Neural cell (in vitro differentiated cells): ENCODE measurements at regions not wholly inside any gene's neighbourhood (a gene's known extent, or its start where the extent isn't known, plus 50 kb on each side); places are given as distances from the start of the nearest gene placed in this dataset.

Experiments used
- H2AFZ ChIP-seq: fragments of 200-600, 300-800 bp; sonication (generic), shearing (Covaris generic); 2 replicates; pipeline ENCODE4 v1.6.0; 2014; ENCODE audit warnings: low read depth, mild to moderate bottlenecking, antibody characterized with exemption, low read length, moderate library complexity
- H3F3A ChIP-seq: fragments of 200-600 bp; shearing (Covaris generic); 2 replicates; pipeline ENCODE4 v1.6.1; 2016; ENCODE audit warnings: mild to moderate bottlenecking, moderate library complexity, mixed read lengths, antibody characterized with exemption, low read length; ENCODE audit not compliant: insufficient read depth, poor library complexity, severe bottlenecking
- H3K27ac ChIP-seq: fragments of 200-600, 300-800 bp; sonication (generic), shearing (Covaris generic); 2 replicates; pipeline ENCODE4 v1.5.1; 2014; ENCODE audit warnings: mild to moderate bottlenecking, low read length, moderate library complexity
- H3K27me3 ChIP-seq: fragments of 300-800, 200-600 bp; sonication (generic), shearing (Covaris generic); 2 replicates; pipeline ENCODE4 v1.6.0; 2014; ENCODE audit warnings: mild to moderate bottlenecking, low read depth, low read length, moderate library complexity; ENCODE audit not compliant: insufficient read depth
- H3K36me3 ChIP-seq: fragments of 300-800, 200-600 bp; sonication (generic), shearing (Covaris generic); 2 replicates; pipeline ENCODE4 v1.5.1; 2014; ENCODE audit warnings: mild to moderate bottlenecking, antibody characterized with exemption, low read length, moderate library complexity; ENCODE audit not compliant: insufficient read depth
- H3K4me2 ChIP-seq: fragments of 300-800, 200-600 bp; sonication (generic), shearing (Covaris generic); 2 replicates; pipeline ENCODE4 v1.6.0; 2014; ENCODE audit warnings: mild to moderate bottlenecking, low read length
- H3K4me3 ChIP-seq: fragments of 300-800, 200-600 bp; sonication (generic), shearing (Covaris generic); 2 replicates; pipeline ENCODE4 v1.5.1; 2014; ENCODE audit warnings: mild to moderate bottlenecking, low read length, moderate library complexity
- H3K79me2 ChIP-seq: fragments of 200-600 bp; shearing (Covaris generic); replicated peaks from 2 replicates; pipeline ENCODE4 v1.6.0; 2014; ENCODE audit warnings: mild to moderate bottlenecking, low read length, moderate library complexity; ENCODE audit not compliant: insufficient read depth
- H3K9ac ChIP-seq: fragments of 300-800, 200-600 bp; sonication (generic), shearing (Covaris generic); 2 replicates; pipeline ENCODE4 v1.6.1; 2016; ENCODE audit warnings: mild to moderate bottlenecking, low read length, mixed read lengths
- H3K9me2 ChIP-seq: fragments of 200-600 bp; shearing (Covaris generic); 2 replicates; pipeline ENCODE4 v1.6.1; 2016; ENCODE audit warnings: mild to moderate bottlenecking, low read length, mixed read lengths; ENCODE audit not compliant: insufficient read depth
- H3K9me3 ChIP-seq: fragments of 200-600, 300-800 bp; sonication (generic), shearing (Covaris generic); 2 replicates; pipeline ENCODE4 v1.6.1; 2016; ENCODE audit warnings: mild to moderate bottlenecking, mixed run types, low read length, moderate library complexity, mixed read lengths
- H4K20me1 ChIP-seq: fragments of 200-600 bp; shearing (Covaris generic); 2 replicates; pipeline ENCODE4 v1.6.1; 2016; ENCODE audit warnings: mild to moderate bottlenecking, mixed run types; ENCODE audit not compliant: insufficient read depth
- EP300 ChIP-seq: fragments of 450-650 bp; conservative IDR thresholded peaks from 2 replicates; pipeline ENCODE4 v1.6.1; 2014; ENCODE audit warnings: antibody characterized with exemption, mild to moderate bottlenecking, moderate library complexity; ENCODE audit not compliant: poor library complexity, severe bottlenecking
- EZH2 ChIP-seq: fragments of 200-600, 300-800 bp; shearing (Covaris generic), sonication (generic); IDR thresholded peaks from 2 replicates; pipeline ENCODE4 v1.6.1; 2014; ENCODE audit warnings: antibody characterized with exemption, low read length, borderline replicate concordance, mild to moderate bottlenecking; ENCODE audit not compliant: insufficient read depth, poor library complexity, severe bottlenecking
- MXI1 ChIP-seq: fragments of 450-650 bp; conservative IDR thresholded peaks from 2 replicates; pipeline ENCODE4 v1.6.1; 2014; ENCODE audit warnings: antibody characterized with exemption, mild to moderate bottlenecking; ENCODE audit not compliant: poor library complexity, severe bottlenecking
- POLR2AphosphoS5 ChIP-seq: IDR thresholded peaks from 2 replicates; pipeline ENCODE4 v1.6.1; 2012
- RAD21 ChIP-seq: fragments of 450-650 bp; conservative IDR thresholded peaks from 2 replicates; pipeline ENCODE4 v1.6.1; 2014; ENCODE audit warnings: antibody characterized with exemption, mild to moderate bottlenecking, moderate library complexity
- SMC3 ChIP-seq: fragments of 450-650 bp; conservative IDR thresholded peaks from 2 replicates; pipeline ENCODE4 v1.6.1; 2014; ENCODE audit warnings: antibody characterized with exemption, mild to moderate bottlenecking, moderate library complexity; ENCODE audit not compliant: poor library complexity
- TAF1 ChIP-seq: IDR thresholded peaks from 2 replicates; pipeline ENCODE4 v1.6.1; 2012; ENCODE audit warnings: low read depth
- TF ChIP-seq, protein P1 (sequence below): fragments of 450-650 bp; IDR thresholded peaks from 2 replicates; pipeline ENCODE4 v1.5.1; 2014; ENCODE audit warnings: antibody characterized with exemption, mild to moderate bottlenecking, moderate library complexity; ENCODE audit not compliant: poor library complexity, severe bottlenecking
- TF ChIP-seq, protein P2 (sequence below): IDR thresholded peaks from 2 replicates; pipeline ENCODE4 v1.6.1; 2012; ENCODE audit warnings: borderline replicate concordance

DNA sequence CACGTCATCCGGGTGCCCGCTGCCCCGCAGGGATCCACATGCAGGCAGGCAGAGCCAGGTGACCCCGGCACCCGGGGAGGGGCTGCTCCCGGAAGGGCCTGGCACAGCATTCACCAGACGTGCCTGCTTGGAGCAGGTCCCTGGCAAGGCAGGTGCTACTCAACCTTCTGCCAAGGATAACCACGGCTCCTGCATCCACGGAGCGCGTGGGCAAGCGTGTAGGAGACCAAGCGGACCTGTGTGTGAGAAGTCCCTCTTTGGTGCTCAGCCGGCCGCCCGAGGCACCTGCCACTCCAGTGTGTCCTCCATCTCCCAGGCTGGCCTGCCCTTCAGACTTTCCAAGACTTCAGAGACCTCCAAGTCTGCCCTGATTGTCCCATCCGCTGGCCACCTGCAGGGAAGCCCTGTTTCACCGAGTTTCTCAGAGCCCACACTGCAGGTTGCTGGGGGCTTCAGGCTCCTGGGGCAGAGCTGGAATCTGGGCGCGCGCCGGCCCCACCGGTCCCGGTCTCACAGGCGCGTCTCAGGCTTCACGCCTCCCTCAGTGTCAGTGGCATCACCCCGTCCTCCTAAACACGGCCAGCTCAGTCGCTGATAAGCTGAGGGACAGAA is 124.3 kb downstream of the DLL1 start:
- no peaks in the 10 kb centered on the region for H3K9me3 ChIP-seq
- no peaks in the 10 kb centered on the region for H3K79me2 ChIP-seq
- no peak overlapping the region for H3K9ac ChIP-seq
- H4K20me1 ChIP-seq: no peaks in the 10 kb centered on the region
- no peak overlapping the region for H3K27ac ChIP-seq
- no peaks in the 10 kb centered on the region for H3K27me3 ChIP-seq
- no peaks in the 10 kb centered on the region for H3K9me2 ChIP-seq
- no peak overlapping the region for H3K4me2 ChIP-seq
- no peaks in the 10 kb centered on the region for H3F3A ChIP-seq
- H3K4me3 ChIP-seq: no peak overlapping the region
- TF ChIP-seq EP300 (no peak), SMC3 (no peak), TAF1 (no peak)
- H2AFZ ChIP-seq: no peak overlapping the region
- no peaks in the 10 kb centered on the region for H3K36me3 ChIP-seq

DNA sequence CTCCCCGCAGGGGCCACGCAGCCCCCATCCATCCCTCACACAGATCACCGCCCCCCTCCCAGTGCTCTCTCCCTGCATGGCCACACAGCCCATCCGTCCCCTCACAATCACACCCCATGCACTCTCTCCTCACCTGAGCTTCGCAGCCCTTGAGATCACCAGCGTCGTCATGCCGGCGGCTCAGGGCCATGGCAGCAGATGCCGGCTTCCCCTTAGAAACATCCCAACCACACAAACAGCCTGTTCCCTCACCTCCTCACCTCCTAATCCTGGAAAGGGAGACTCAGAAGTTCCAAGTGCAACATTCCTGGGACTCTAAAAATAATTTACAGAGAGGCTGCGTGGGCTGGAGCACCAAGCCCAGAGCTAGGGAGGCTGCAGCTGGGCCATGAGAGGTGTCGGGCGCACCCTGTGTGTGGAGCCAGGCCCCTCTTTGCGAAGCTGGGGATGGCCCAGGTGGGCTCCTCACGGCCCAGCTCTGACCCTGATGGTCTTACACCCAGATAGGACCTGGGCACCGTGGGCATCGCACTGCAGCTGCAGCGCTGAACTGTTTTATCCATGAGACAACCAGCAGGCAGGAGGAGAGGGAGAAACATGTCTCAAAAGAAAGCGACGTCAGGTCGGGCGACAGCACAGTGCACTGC is 125.3 kb downstream of the DLL1 start:
- TF ChIP-seq, protein P1, sequence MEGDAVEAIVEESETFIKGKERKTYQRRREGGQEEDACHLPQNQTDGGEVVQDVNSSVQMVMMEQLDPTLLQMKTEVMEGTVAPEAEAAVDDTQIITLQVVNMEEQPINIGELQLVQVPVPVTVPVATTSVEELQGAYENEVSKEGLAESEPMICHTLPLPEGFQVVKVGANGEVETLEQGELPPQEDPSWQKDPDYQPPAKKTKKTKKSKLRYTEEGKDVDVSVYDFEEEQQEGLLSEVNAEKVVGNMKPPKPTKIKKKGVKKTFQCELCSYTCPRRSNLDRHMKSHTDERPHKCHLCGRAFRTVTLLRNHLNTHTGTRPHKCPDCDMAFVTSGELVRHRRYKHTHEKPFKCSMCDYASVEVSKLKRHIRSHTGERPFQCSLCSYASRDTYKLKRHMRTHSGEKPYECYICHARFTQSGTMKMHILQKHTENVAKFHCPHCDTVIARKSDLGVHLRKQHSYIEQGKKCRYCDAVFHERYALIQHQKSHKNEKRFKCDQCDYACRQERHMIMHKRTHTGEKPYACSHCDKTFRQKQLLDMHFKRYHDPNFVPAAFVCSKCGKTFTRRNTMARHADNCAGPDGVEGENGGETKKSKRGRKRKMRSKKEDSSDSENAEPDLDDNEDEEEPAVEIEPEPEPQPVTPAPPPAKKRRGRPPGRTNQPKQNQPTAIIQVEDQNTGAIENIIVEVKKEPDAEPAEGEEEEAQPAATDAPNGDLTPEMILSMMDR: no peak
- TF ChIP-seq SMC3 (no peak), EP300 (no peak), TAF1 (no peak)
- no peak overlapping the region for H3K9ac ChIP-seq
- no peak overlapping the region for H3K27ac ChIP-seq
- H3K4me3 ChIP-seq: no peak overlapping the region
- no peak overlapping the region for H2AFZ ChIP-seq
- H3K9me2 ChIP-seq: no peaks in the 10 kb centered on the region
- no peaks in the 10 kb centered on the region for H3K9me3 ChIP-seq
- no peaks in the 10 kb centered on the region for H3F3A ChIP-seq
- H3K79me2 ChIP-seq: no peaks in the 10 kb centered on the region
- H3K4me2 ChIP-seq: no peak overlapping the region
- H4K20me1 ChIP-seq: no peaks in the 10 kb centered on the region
- H3K36me3 ChIP-seq: no peaks in the 10 kb centered on the region
- no peaks in the 10 kb centered on the region for H3K27me3 ChIP-seq

DNA sequence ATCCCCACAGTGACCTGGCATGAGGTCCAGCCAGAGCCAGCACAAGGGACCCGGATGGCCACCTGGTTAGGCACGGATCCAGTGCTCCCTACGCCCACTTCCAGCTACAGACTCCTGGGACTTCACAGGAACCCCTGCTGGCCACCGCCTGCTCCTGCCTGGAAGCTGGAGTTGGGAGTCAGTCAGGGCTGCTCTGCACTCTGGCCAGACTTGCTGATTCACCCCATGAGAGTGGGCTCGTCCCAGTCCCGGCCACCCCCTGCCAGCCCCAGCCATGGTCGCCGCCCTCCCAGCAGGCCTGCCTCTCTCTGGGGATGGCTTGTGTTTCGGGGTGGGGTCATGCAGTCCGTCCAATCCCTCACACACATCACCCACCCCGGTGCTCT is 125.8 kb downstream of the DLL1 start:
- no peak overlapping the region for H3K9ac ChIP-seq

More for the DNA sequence above, 125.8 kb downstream of the DLL1 start:
- H3K9me3 ChIP-seq: no peaks in the 10 kb centered on the region
- no peak for TF ChIP-seq MXI1
- no peak for TF ChIP-seq TAF1
- TF ChIP-seq SMC3: no peak
- TF ChIP-seq POLR2AphosphoS5: no peak
- TF ChIP-seq, protein P2, sequence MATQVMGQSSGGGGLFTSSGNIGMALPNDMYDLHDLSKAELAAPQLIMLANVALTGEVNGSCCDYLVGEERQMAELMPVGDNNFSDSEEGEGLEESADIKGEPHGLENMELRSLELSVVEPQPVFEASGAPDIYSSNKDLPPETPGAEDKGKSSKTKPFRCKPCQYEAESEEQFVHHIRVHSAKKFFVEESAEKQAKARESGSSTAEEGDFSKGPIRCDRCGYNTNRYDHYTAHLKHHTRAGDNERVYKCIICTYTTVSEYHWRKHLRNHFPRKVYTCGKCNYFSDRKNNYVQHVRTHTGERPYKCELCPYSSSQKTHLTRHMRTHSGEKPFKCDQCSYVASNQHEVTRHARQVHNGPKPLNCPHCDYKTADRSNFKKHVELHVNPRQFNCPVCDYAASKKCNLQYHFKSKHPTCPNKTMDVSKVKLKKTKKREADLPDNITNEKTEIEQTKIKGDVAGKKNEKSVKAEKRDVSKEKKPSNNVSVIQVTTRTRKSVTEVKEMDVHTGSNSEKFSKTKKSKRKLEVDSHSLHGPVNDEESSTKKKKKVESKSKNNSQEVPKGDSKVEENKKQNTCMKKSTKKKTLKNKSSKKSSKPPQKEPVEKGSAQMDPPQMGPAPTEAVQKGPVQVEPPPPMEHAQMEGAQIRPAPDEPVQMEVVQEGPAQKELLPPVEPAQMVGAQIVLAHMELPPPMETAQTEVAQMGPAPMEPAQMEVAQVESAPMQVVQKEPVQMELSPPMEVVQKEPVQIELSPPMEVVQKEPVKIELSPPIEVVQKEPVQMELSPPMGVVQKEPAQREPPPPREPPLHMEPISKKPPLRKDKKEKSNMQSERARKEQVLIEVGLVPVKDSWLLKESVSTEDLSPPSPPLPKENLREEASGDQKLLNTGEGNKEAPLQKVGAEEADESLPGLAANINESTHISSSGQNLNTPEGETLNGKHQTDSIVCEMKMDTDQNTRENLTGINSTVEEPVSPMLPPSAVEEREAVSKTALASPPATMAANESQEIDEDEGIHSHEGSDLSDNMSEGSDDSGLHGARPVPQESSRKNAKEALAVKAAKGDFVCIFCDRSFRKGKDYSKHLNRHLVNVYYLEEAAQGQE: no peak
- no peak for TF ChIP-seq RAD21
- no peak for TF ChIP-seq EZH2
- no peak for TF ChIP-seq EP300
- TF ChIP-seq, protein P1: no peak
- no peak overlapping the region for H3K4me3 ChIP-seq
- H3K4me2 ChIP-seq: no peak overlapping the region
- H3K79me2 ChIP-seq: no peaks in the 10 kb centered on the region
- no peaks in the 10 kb centered on the region for H3K9me2 ChIP-seq
- no peak overlapping the region for H3K27ac ChIP-seq
- H3K27me3 ChIP-seq: no peaks in the 10 kb centered on the region
- no peaks in the 10 kb centered on the region for H3K36me3 ChIP-seq
- H4K20me1 ChIP-seq: no peaks in the 10 kb centered on the region
- H3F3A ChIP-seq: no peaks in the 10 kb centered on the region
- no peak overlapping the region for H2AFZ ChIP-seq
